SH-SY5Y (cell line): ENCODE measurements at regions not wholly inside any gene's neighbourhood (a gene's known extent, or its start where the extent isn't known, plus 50 kb on each side); places are given as distances from the start of the nearest gene placed in this dataset.

Source experiments
- GATA2 ChIP-seq: IDR thresholded peaks from 2 replicates; pipeline ENCODE4 v1.6.1; 2011; ENCODE audit warnings: mild to moderate bottlenecking, low read depth, low read length
- GATA3 ChIP-seq: IDR thresholded peaks from 2 replicates; pipeline ENCODE4 v1.6.1; 2011; ENCODE audit warnings: low read depth, mild to moderate bottlenecking, low read length, moderate library complexity

- TF ChIP-seq GATA2 = no peak
- TF ChIP-seq GATA3 = no peak
Observed at GRCh38 chr3:72483554-72484104, 364.6 kb downstream of the SHQ1 start.
